Activated CD8-positive, alpha-beta T cell treated with anti-CD3 and anti-CD28 coated beads for 36 hours (primary cell): ENCODE measurements at regions not wholly inside any gene's neighbourhood (a gene's known extent, or its start where the extent isn't known, plus 50 kb on each side); places are given as distances from the start of the nearest gene placed in this dataset.

Source experiments
- ATAC-seq: fragments of 200-7000 bp; cut with Tn5 transposase; one replicate; pipeline ENCODE4 v1.10.0; 2021; ENCODE audit warnings: mild to moderate bottlenecking, moderate library complexity
- CTCF ChIA-PET: fragments of 350-600 bp; sonication (Branson Sonifier 250); formaldehyde crosslinking; loops from one replicate; lab custom pipeline; 2021; ENCODE audit warnings: antibody characterized with exemption; lab: Charles Lee
- POLR2A ChIA-PET: fragments of 350-600 bp; sonication (Branson Sonifier 250); formaldehyde crosslinking; loops from one replicate; lab custom pipeline; 2021; ENCODE audit warnings: antibody characterized with exemption; lab: Charles Lee
- DNase-seq: peaks from one replicate; pipeline ENCODE4 v3.0.0-alpha.2; 2020
- H3K27ac Mint-ChIP-seq: one replicate; pipeline ENCODE4 v1.8.0; 2021; ENCODE audit warnings: mild to moderate bottlenecking, mixed read lengths
- H3K27me3 Mint-ChIP-seq: one replicate; pipeline ENCODE4 v1.8.0; 2021; ENCODE audit warnings: mixed read lengths
- H3K36me3 Mint-ChIP-seq: one replicate; pipeline ENCODE4 v1.8.0; 2021; ENCODE audit warnings: low read depth, mixed read lengths
- H3K4me1 Mint-ChIP-seq: one replicate; pipeline ENCODE4 v1.8.0; 2021; ENCODE audit warnings: low read depth, mixed read lengths
- H3K4me3 Mint-ChIP-seq: one replicate; pipeline ENCODE4 v1.8.0; 2021; ENCODE audit warnings: mild to moderate bottlenecking, moderate library complexity, mixed read lengths
- H3K9me3 Mint-ChIP-seq: one replicate; pipeline ENCODE4 v1.8.0; 2021; ENCODE audit warnings: mixed read lengths
- intact Hi-C: fragments of 100-400 bp; cut with micrococcal nuclease; formaldehyde crosslinking; loops from one replicate; pipeline ENCODE4 v1.10.0; 2022
- TF ChIP-seq, protein P1 (sequence below): fragments of 200-600 bp; IDR thresholded peaks from one replicate; pipeline ENCODE4 v1.8.0; 2022; ENCODE audit warnings: antibody characterized with exemption, mild to moderate bottlenecking

DNA sequence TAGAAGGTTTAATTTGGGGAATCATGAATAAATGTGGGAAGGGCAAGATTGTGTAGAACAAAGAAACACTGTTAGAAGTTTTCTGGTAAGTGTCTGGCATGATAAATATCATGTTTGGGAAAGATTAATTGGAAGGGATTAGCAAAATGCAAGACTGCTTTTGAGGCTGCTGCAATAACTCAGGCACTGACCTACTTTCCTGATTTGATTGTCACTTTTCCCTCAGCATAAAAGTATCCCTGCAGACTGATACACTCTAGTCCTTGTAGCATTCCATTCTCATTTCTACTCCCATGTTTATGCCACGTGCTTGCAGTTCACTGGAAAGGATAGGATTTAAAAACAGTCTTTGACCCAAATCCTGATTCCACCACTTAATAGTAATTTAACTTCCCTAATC is 303.3 kb upstream of the SEMA3A start:
- CTCF ChIA-PET = no interaction called here
- ATAC-seq = no peak
- Mint-ChIP-seq H3K36me3 (no peaks in the 10 kb centered on the region), H3K27ac (no peak overlapping the region), H3K27me3 (no peaks in the 10 kb centered on the region), H3K4me3 (no peak overlapping the region), H3K9me3 (no peaks in the 10 kb centered on the region), H3K4me1 (no peaks in the 10 kb centered on the region)
- DNase-seq = no peak
- TF ChIP-seq, protein P1, sequence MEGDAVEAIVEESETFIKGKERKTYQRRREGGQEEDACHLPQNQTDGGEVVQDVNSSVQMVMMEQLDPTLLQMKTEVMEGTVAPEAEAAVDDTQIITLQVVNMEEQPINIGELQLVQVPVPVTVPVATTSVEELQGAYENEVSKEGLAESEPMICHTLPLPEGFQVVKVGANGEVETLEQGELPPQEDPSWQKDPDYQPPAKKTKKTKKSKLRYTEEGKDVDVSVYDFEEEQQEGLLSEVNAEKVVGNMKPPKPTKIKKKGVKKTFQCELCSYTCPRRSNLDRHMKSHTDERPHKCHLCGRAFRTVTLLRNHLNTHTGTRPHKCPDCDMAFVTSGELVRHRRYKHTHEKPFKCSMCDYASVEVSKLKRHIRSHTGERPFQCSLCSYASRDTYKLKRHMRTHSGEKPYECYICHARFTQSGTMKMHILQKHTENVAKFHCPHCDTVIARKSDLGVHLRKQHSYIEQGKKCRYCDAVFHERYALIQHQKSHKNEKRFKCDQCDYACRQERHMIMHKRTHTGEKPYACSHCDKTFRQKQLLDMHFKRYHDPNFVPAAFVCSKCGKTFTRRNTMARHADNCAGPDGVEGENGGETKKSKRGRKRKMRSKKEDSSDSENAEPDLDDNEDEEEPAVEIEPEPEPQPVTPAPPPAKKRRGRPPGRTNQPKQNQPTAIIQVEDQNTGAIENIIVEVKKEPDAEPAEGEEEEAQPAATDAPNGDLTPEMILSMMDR = no peak
- POLR2A ChIA-PET = no interaction called here
- intact Hi-C loops = no loop called here

DNA sequence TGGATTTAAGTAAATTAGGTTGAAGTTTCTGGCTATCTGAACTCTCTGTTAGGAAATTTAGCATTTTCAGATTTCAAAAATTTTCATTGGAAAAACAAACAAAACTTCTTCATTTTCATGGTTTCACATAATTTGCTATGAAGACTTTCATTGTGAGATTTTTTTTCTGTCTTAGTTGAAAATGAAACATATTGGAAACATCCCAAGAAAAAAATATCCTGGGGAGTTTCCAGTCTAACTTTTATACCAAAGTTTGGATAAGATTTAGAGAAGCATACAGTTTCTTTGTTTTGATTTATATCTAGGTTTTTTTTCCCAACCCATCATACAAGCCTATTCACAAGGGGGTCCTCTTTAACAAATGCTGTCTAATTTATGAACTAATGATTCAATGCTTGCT is 300.5 kb upstream of the SEMA3A start:
- CTCF ChIA-PET = no interaction called here
- POLR2A ChIA-PET = no interaction called here
- TF ChIP-seq, protein P1 = no peak
- no peaks in the 10 kb centered on the region for H3K36me3 Mint-ChIP-seq
- no peak overlapping the region for H3K4me3 Mint-ChIP-seq
- no peaks in the 10 kb centered on the region for H3K4me1 Mint-ChIP-seq
- H3K27ac Mint-ChIP-seq = no peak overlapping the region
- H3K9me3 Mint-ChIP-seq = no peaks in the 10 kb centered on the region
- intact Hi-C loops = no loop called here
- DNase-seq (no peak), ATAC-seq (no peak)
- no peaks in the 10 kb centered on the region for H3K27me3 Mint-ChIP-seq

DNA sequence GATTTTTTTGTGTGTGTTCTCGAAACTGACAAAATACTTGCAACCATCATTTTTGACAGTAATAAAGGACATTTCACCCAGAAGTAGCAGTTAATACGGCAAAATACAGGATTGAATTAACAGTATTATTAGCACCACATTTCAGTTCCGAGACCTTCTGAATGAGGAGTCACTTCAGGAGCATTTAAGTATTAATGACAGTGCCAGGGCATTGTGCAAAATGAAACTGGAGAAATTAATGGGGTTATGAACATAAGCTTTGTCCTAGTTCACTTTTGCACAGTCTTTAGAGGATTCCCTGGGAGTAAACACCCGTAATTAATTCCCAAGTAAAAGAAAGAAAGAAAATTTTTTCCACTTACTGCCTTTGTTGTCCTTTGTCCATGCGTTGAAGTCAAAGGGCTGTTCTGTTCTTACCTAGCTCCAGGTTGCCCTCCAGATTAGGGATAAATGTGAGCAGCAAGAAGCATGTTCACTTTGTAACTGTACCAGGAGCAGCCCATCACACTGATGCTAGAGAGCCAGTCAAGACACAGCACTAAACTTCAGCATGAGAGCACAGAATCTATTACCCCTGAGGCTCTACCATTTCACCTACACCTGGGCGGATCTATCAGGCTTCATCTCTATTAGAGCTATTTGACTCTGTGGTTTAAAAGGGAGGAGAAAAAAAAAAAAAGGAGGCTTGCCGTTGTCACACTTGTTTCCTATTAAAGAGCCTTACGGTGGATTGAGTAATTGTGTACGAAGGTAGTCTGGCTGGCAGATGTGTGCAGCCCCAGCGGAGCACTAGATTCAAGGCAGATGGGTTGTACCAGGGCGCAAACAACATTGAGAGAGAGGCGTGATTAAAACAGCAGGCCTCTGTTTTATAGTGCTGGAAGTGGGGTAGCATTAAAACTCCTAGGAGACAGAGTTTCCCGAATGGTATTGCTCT is 297.8 kb upstream of the SEMA3A start:
- no peak for DNase-seq
- POLR2A ChIA-PET = no interaction called here
- no peak overlapping the region for H3K4me3 Mint-ChIP-seq
- H3K36me3 Mint-ChIP-seq = no peaks in the 10 kb centered on the region
- H3K9me3 Mint-ChIP-seq = no peaks in the 10 kb centered on the region
- TF ChIP-seq, protein P1 = no peak
- no peaks in the 10 kb centered on the region for H3K27me3 Mint-ChIP-seq
- CTCF ChIA-PET = no interaction called here
- no peaks in the 10 kb centered on the region for H3K4me1 Mint-ChIP-seq
- no peak for ATAC-seq
- no peak overlapping the region for H3K27ac Mint-ChIP-seq
- intact Hi-C loops = no loop called here

DNA sequence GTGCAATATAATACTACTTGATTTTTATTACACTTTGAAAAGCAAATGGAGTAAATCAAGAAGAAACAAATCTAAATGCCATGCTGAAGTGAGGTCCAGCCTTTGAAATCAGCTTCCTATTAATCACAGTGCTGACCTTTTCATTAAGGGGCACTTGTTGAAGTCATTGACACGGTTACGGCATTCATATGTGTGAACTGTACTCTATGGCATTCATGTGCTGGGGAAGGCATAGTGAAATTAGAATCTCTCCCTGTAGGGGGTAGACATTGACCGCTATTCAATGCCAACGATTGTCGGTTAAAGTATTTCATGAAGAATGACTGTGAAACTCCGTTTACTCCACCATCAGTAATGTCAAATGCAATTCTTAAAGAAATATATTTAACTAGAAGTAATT is 296.1 kb upstream of the SEMA3A start:
- Mint-ChIP-seq H3K27ac (no peak overlapping the region), H3K9me3 (no peaks in the 10 kb centered on the region), H3K4me3 (no peak overlapping the region), H3K36me3 (no peaks in the 10 kb centered on the region), H3K4me1 (no peaks in the 10 kb centered on the region), H3K27me3 (no peaks in the 10 kb centered on the region)
- TF ChIP-seq, protein P1 = no peak
- ATAC-seq (no peak), DNase-seq (no peak)
- ChIA-PET POLR2A (no interaction called here), CTCF (interaction anchor here (0.6 kb wide), 1 partner anchor 118 kb away, joined by 3 read pairs; no protein-coding TSS in a partner anchor)
- intact Hi-C loops = no loop called here

DNA sequence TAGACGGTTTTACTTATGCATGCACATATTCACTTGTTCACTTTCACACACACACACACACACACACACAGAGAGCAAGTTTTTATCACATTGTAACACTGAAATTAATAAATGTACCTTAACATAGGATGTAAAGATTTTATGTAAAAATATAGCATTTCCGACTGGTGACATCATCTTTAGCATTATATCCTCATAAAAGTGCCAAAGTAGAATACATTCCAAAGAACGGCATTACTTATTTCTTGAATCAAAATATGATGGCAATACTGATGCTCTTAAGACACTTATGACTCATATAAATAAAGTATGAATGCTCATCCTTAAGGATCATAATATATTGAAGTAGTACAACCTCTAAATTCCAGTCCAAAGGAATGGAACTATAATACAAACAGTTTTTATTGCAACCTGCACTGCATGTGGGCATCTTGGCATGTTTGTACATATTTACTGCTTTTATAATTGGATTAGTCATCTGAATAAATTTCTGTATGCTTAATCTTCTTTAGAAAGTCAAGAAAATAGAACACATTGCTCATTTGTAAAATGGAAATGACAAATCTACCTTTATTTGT is 290.0 kb upstream of the SEMA3A start:
- no peak overlapping the region for H3K27ac Mint-ChIP-seq
- TF ChIP-seq, protein P1 = no peak
- intact Hi-C loops = no loop called here
- no peak overlapping the region for H3K4me3 Mint-ChIP-seq
- no peaks in the 10 kb centered on the region for H3K36me3 Mint-ChIP-seq
- no peak for ATAC-seq
- POLR2A ChIA-PET = no interaction called here
- H3K4me1 Mint-ChIP-seq = no peaks in the 10 kb centered on the region
- no peaks in the 10 kb centered on the region for H3K9me3 Mint-ChIP-seq
- no peaks in the 10 kb centered on the region for H3K27me3 Mint-ChIP-seq
- CTCF ChIA-PET = no interaction called here
- no peak for DNase-seq
